ENCODE measurements at regions not wholly inside any gene's neighbourhood (a gene's known extent, or its start where the extent isn't known, plus 50 kb on each side); places are given as distances from the start of the nearest gene placed in this dataset.
A peak's percentile ranks its signal among the peaks of the same experiment; 100 is the strongest.
"Not testable (repeated sequence)": the region's sequence is repeated elsewhere in the genome, so short reads cannot be mapped to it uniquely, and the experiment has no call there.

- H3K4me3 ChIP-seq (ENCODE audit: low read depth, low read length) = no peak overlapping the region
- no peak for TF ChIP-seq CTCF (conservative IDR thresholded peaks at IDR 0.05; ENCODE audit: low read depth, low read length)
- no peak for DNase-seq (ENCODE audit: low read depth)
Observed at GRCh38 chr12:88814779-88815178, 234.5 kb upstream of the KITLG start.

- DNase-seq (ENCODE audit: low read depth) = no peak
- no peak for TF ChIP-seq CTCF (conservative IDR thresholded peaks at IDR 0.05; ENCODE audit: low read depth, low read length)
- no peak overlapping the region for H3K4me3 ChIP-seq (ENCODE audit: low read depth, low read length)
Observed at GRCh38 chr12:88812610-88813009, 232.3 kb upstream of the KITLG start.

GRCh38 chr12:88810806-88811205 is 230.5 kb upstream of the KITLG start:
- peak; percentile 63 for DNase-seq (ENCODE audit: low read depth)
- TF ChIP-seq CTCF (conservative IDR thresholded peaks at IDR 0.05; ENCODE audit: low read depth, low read length) = no peak
- H3K4me3 ChIP-seq (ENCODE audit: low read depth, low read length) = no peak overlapping the region

GRCh38 chr12:88809841-88810240 is 229.6 kb upstream of the KITLG start:
- DNase-seq (ENCODE audit: low read depth); H3K4me3 ChIP-seq (ENCODE audit: low read depth, low read length): not testable (repeated sequence)

GRCh38 chr12:88805692-88806091 is 225.4 kb upstream of the KITLG start:
- no peak for TF ChIP-seq CTCF (conservative IDR thresholded peaks at IDR 0.05; ENCODE audit: low read depth, low read length)
- DNase-seq (ENCODE audit: low read depth) = no peak
- H3K4me3 ChIP-seq (ENCODE audit: low read depth, low read length) = no peak overlapping the region

GRCh38 chr12:88805286-88805685 is 225.0 kb upstream of the KITLG start:
- TF ChIP-seq CTCF (conservative IDR thresholded peaks at IDR 0.05; ENCODE audit: low read depth, low read length) = no peak
- no peak for DNase-seq (ENCODE audit: low read depth)
- H3K4me3 ChIP-seq (ENCODE audit: low read depth, low read length) = no peak overlapping the region

- no peak for TF ChIP-seq CTCF (conservative IDR thresholded peaks at IDR 0.05; ENCODE audit: low read depth, low read length)
- no peak for DNase-seq (ENCODE audit: low read depth)
- H3K4me3 ChIP-seq (ENCODE audit: low read depth, low read length) = no peak overlapping the region
Observed at GRCh38 chr12:88802096-88802706, 221.9 kb upstream of the KITLG start.
